ENCODE measurements at regions not wholly inside any gene's neighbourhood (a gene's known extent, or its start where the extent isn't known, plus 50 kb on each side); places are given as distances from the start of the nearest gene placed in this dataset.

GRCh38 chr3:68290333-68290732, 635.9 kb upstream of the SUCLG2 start:
- DNase-seq: no peak
- H3K4me3 ChIP-seq: no peak overlapping the region
- no peak overlapping the region for H3K27ac ChIP-seq
- H3K36me3 ChIP-seq: no peaks in the 10 kb centered on the region
- no peaks in the 10 kb centered on the region for H3K4me1 ChIP-seq
- no peaks in the 10 kb centered on the region for H3K9me3 ChIP-seq
- TF ChIP-seq POLR2AphosphoS5 (IDR thresholded peaks at IDR 0.05): no peak
- no peak for TF ChIP-seq EP300 (IDR thresholded peaks at IDR 0.05)
- no peak for TF ChIP-seq POLR2A (IDR thresholded peaks at IDR 0.05)
- no peak for TF ChIP-seq CTCF (IDR thresholded peaks at IDR 0.05)
- H3K27me3 ChIP-seq: no peaks in the 10 kb centered on the region
- intact Hi-C loops (cut with DNase I; ENCODE audit: low total_unique reads): no loop called here

DNA sequence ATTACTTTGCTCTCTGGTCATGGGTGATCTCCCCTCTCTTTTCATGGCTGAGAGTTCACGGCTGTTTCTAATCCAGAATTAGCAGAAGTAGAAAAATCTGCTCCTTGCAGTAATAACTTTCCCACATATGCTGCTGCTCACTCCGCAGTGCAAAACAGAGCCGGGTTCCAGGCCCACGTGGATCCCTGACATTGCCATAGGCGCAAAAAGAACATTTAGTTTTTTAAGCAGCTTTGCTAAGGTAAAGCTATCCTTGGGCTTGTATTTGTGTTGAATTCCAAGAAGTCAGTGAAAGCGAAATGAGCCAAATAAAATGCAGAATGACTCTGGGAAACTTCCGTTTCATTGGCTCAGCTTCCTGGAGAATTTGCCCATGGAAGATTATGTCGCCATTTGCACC, 633.7 kb upstream of the SUCLG2 start:
- TF ChIP-seq POLR2A (IDR thresholded peaks at IDR 0.05): no peak
- H3K27me3 ChIP-seq: no peaks in the 10 kb centered on the region
- no peaks in the 10 kb centered on the region for H3K9me3 ChIP-seq
- WGBS, 5 donors: 72 to 84% (median 80%) methylated on average over 8 of the region's 8 CpGs
- no peak overlapping the region for H3K4me3 ChIP-seq
- H3K27ac ChIP-seq: no peak overlapping the region
- intact Hi-C loops (cut with DNase I; ENCODE audit: low total_unique reads): no loop called here
- no peaks in the 10 kb centered on the region for H3K36me3 ChIP-seq
- no peaks in the 10 kb centered on the region for H3K4me1 ChIP-seq
- peak in 1 of 2 donors; percentile 16 for DNase-seq

GRCh38 chr3:68287101-68287500, 632.7 kb upstream of the SUCLG2 start:
- intact Hi-C loops (cut with DNase I; ENCODE audit: low total_unique reads): no loop called here
- Histone ChIP-seq H3K9me3 (no peaks in the 10 kb centered on the region), H3K4me1 (no peaks in the 10 kb centered on the region), H3K27me3 (no peaks in the 10 kb centered on the region), H3K27ac (no peak overlapping the region), H3K36me3 (no peaks in the 10 kb centered on the region), H3K4me3 (no peak overlapping the region)
- WGBS, 5 donors: 69 to 77% (median 72%) methylated on average over 8 of the region's 8 CpGs
- TF ChIP-seq POLR2A (IDR thresholded peaks at IDR 0.05) (no peak), POLR2AphosphoS5 (IDR thresholded peaks at IDR 0.05) (no peak), CTCF (IDR thresholded peaks at IDR 0.05) (no peak), EP300 (IDR thresholded peaks at IDR 0.05) (no peak)
- peak in 1 of 2 donors; percentile 36 for DNase-seq

DNA sequence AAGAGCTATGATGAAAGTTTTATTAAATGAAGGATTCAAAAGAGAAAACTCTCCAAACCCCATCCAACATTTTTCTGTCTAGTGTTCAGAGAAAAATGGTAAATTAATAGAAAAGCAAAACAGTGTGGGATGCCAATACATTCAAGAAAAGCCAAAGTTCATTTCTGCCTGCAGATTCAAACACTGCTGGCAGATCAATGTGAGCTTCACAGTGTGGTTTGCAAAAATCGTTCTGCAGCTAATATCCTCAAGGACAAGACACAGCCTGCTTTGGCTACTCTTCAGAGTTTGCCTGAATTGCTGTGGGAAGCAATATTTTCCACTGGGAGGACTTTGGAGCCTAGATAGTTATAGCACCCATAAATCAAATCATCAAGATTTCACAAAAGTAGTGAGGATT, 619.9 kb upstream of the SUCLG2 start:
- Histone ChIP-seq H3K27ac (no peak overlapping the region), H3K4me3 (no peak overlapping the region), H3K4me1 (no peaks in the 10 kb centered on the region), H3K36me3 (no peaks in the 10 kb centered on the region), H3K9me3 (no peaks in the 10 kb centered on the region), H3K27me3 (no peaks in the 10 kb centered on the region)
- WGBS, 5 donors: 14 to 39% (median 25%) methylated on average over 1 of the region's 1 CpG
- TF ChIP-seq POLR2A (IDR thresholded peaks at IDR 0.05): no peak
- intact Hi-C loops (cut with DNase I; ENCODE audit: low total_unique reads): no loop called here
- DNase-seq: peak in 1 of 2 donors; percentile 59

- 69 to 79% (median 73%) methylated on average over 2 of the region's 2 CpGs for WGBS, 5 donors
These were observed 616.7 kb upstream of the SUCLG2 start for GRCh38 chr3:68271145-68271544.

More at GRCh38 chr3:68271145-68271544, 616.7 kb upstream of the SUCLG2 start:
- Histone ChIP-seq H3K9me3 (no peaks in the 10 kb centered on the region), H3K27ac (no peak overlapping the region), H3K4me1 (no peaks in the 10 kb centered on the region), H3K27me3 (no peaks in the 10 kb centered on the region), H3K4me3 (no peak overlapping the region), H3K36me3 (no peaks in the 10 kb centered on the region)
- intact Hi-C loops (cut with DNase I; ENCODE audit: low total_unique reads): no loop called here
- TF ChIP-seq EP300 (IDR thresholded peaks at IDR 0.05) (no peak), POLR2A (IDR thresholded peaks at IDR 0.05) (no peak), CTCF (IDR thresholded peaks at IDR 0.05) (no peak)
- no peak for DNase-seq
